Motor neuron (in vitro differentiated cells): ENCODE measurements at regions not wholly inside any gene's neighbourhood (a gene's known extent, or its start where the extent isn't known, plus 50 kb on each side); places are given as distances from the start of the nearest gene placed in this dataset.
A peak's percentile ranks its signal among the peaks of the same experiment; 100 is the strongest.

Experiments
- ATAC-seq, 8 experiments: fragments of 200-7000 bp; cut with Tn5 transposase; replicated peaks in 6 of 8; 2 replicates each; pipeline ENCODE4 v1.8.0; 2021; ENCODE audit warnings: mild to moderate bottlenecking in 8 of 8, moderate library complexity in 8 of 8
- H3K27ac ChIP-seq, 2 donors: fragments of 250-450 bp; sonication (Bioruptor Pico); 2 replicates each; pipeline ENCODE4 v1.9.0; 2021; ENCODE audit warnings: antibody characterized with exemption in 2 of 2, mild to moderate bottlenecking in 2 of 2, moderate library complexity in 1 of 2
- H3K4me1 ChIP-seq, 2 donors: fragments of 250-450 bp; sonication (Bioruptor Pico); replicated peaks in 1 of 2; 2 replicates each; pipeline ENCODE4 v1.6.1; 2021; ENCODE audit warnings: antibody characterized with exemption in 2 of 2, mild to moderate bottlenecking in 2 of 2, moderate library complexity in 1 of 2
- H3K4me3 ChIP-seq, 5 donors: fragments of 250-450 bp; sonication (Bioruptor Pico); 2 replicates each; pipeline ENCODE4 v1.9.0; 2021; ENCODE audit warnings: antibody characterized with exemption in 5 of 5, mild to moderate bottlenecking in 5 of 5, moderate library complexity in 4 of 5
- WGBS, 10 experiments: fragments of 450-650 bp; shearing (Covaris generic); methylation state at CpG; one replicate each; pipeline ENCODE4 v1.0.0; 2022; 5-methylcytosine and 5-hydroxymethylcytosine counted together
- in situ Hi-C, 9 experiments: fragments of 400-800 bp; cut with MboI; loops; one replicate each; pipeline ENCODE4 v1.15.0; 2021; ENCODE audit warnings: low sequenced_read_pairs in 9 of 9, low pct_unique_long_range_greater_than_20kb in 2 of 9; ENCODE audit not compliant: unreplicated experiment in 9 of 9

GRCh38 chr10:128929767-128930166, 537.3 kb upstream of the MGMT start:
- ATAC-seq, result no peak
- 0 to 89% (median 81%) methylated on average over 2 of the region's 2 CpGs; no CpG with 5 or more reads in 4 of the 10 experiments for WGBS, 10 experiments
- Histone ChIP-seq H3K27ac (no peak overlapping the region), H3K4me3 (no peak overlapping the region), H3K4me1 (peaks cover 8 to 16% of the 10 kb centered on the region in 2 donors)
- in situ Hi-C loops, result no loop called here

- no peak overlapping the region for H3K27ac ChIP-seq
- 0 to 64% (median 25%) methylated on average over 2 to 6 of the region's 6 CpGs; no CpG with 5 or more reads in 2 of the 10 experiments for WGBS, 10 experiments
- peak in 4 of 8 experiments; percentile 31 to 53 (median 40) for ATAC-seq
- in situ Hi-C loops, result no loop called here
- no peak overlapping the region for H3K4me3 ChIP-seq
- H3K4me1 ChIP-seq, result peaks cover 8 to 16% of the 10 kb centered on the region in 2 donors
These were observed 536.5 kb upstream of the MGMT start for GRCh38 chr10:128930515-128930914.

- 11 to 81% (median 75%) methylated on average over 1 to 9 of the region's 19 CpGs; no CpG with 5 or more reads in 4 of the 10 experiments for WGBS, 10 experiments
- Histone ChIP-seq H3K27ac (no peak overlapping the region), H3K4me3 (no peak overlapping the region), H3K4me1 (peaks cover 8 to 16% of the 10 kb centered on the region in 2 donors)
- no peak for ATAC-seq
- in situ Hi-C loops, result no loop called here
These were observed 534.8 kb upstream of the MGMT start for GRCh38 chr10:128932071-128932820.

- Histone ChIP-seq H3K4me3 (no peak overlapping the region), H3K27ac (no peak overlapping the region), H3K4me1 (peaks cover 8 to 12% of the 10 kb centered on the region in 2 donors)
- 16 to 100% (median 83%) methylated on average over 2 to 6 of the region's 6 CpGs for WGBS, 10 experiments
- in situ Hi-C loops, result no loop called here
- no peak for ATAC-seq
These were observed 532.5 kb upstream of the MGMT start for GRCh38 chr10:128934492-128934891.

DNA sequence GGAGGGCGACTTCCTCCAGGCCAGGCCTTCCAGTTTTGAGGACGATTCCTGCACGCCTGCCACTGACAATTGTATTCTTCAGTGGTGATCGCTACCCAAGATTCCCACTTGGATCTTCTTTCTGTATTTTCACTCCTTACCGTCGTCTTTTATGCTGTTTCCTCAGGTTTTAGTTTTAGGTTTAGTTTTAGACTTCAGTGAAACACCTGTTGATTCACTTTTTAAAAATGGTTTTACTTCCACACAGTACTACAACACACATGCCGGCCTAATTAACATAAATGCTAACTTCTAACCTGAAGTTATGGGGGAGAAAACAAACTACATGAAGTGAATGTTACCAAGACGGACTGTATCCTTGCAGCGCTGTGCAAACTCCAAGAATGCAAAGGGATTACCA, 530.6 kb upstream of the MGMT start:
- in situ Hi-C loops, result no loop called here
- no peak for ATAC-seq

GRCh38 chr10:128938558-128938957, 528.5 kb upstream of the MGMT start:
- ATAC-seq, result no peak
- no peak overlapping the region for H3K4me3 ChIP-seq
- in situ Hi-C loops, result no loop called here
- peaks cover 3 to 7% of the 10 kb centered on the region in 2 donors for H3K4me1 ChIP-seq
- H3K27ac ChIP-seq, result no peak overlapping the region
- WGBS, 10 experiments, result 0 to 100% (median 50%) methylated on average over 1 to 3 of the region's 3 CpGs; no CpG with 5 or more reads in 2 of the 10 experiments

More for the DNA sequence above, 530.6 kb upstream of the MGMT start:
- WGBS, 10 experiments, result 35 to 96% (median 72%) methylated on average over 1 to 9 of the region's 9 CpGs
- Histone ChIP-seq H3K4me3 (no peak overlapping the region), H3K4me1 (no peaks in the 10 kb centered on the region), H3K27ac (no peak overlapping the region)

DNA sequence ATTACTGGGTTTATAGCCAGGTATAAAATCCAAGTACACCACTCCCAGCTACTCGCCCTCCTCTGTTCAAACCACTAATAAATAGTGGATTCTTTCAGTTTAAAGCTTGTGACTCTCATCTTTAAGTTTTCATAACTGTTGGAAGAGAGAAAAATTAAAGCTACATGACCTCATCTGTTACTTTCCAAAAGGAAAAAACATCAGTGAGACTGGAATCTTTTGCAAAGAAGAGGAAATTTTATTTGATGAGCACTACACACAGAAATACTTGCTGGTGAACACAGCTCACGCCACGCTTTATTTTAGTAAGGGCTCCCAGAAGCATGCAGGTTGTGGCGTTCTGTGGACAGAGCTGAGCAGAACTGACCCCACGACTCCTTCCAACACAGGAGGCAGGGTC, 527.0 kb upstream of the MGMT start:
- in situ Hi-C loops, result no loop called here
- ATAC-seq, result no peak
- no peak overlapping the region for H3K27ac ChIP-seq

DNA sequence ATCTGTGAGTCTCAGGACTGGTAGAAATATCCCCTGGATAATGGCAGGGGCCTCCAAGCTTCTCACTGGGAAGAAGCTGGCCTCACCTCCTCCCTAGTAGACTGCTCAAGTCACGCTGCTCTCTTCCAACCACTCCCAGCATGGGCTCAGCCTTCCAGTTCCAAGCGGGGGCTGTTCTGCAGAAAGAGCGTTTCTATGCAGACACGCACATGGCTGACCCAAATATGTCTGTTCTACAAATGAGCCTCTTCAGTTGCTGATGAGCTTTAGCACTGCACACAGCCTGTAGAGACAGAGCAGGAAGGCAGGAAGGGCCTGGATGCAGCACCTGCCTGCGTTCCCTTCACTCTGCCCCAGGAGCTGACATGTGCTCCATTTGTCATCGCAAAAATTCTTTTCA, 523.9 kb upstream of the MGMT start:
- peaks cover 3 to 9% of the 10 kb centered on the region in 2 donors for H3K4me1 ChIP-seq
- 6 to 90% (median 49%) methylated on average over 1 to 6 of the region's 6 CpGs; no CpG with 5 or more reads in 1 of the 10 experiments for WGBS, 10 experiments
- peak in 5 of 8 experiments; percentile 72 to 93 (median 87) for ATAC-seq
- H3K27ac ChIP-seq, result no peak overlapping the region
- H3K4me3 ChIP-seq, result no peak overlapping the region
- in situ Hi-C loops, result no loop called here

More for the DNA sequence above, 527.0 kb upstream of the MGMT start:
- WGBS, 10 experiments, result 14 to 100% (median 85%) methylated on average over 1 to 5 of the region's 5 CpGs
- peaks cover 3 to 9% of the 10 kb centered on the region in 2 donors for H3K4me1 ChIP-seq
- H3K4me3 ChIP-seq, result no peak overlapping the region

DNA sequence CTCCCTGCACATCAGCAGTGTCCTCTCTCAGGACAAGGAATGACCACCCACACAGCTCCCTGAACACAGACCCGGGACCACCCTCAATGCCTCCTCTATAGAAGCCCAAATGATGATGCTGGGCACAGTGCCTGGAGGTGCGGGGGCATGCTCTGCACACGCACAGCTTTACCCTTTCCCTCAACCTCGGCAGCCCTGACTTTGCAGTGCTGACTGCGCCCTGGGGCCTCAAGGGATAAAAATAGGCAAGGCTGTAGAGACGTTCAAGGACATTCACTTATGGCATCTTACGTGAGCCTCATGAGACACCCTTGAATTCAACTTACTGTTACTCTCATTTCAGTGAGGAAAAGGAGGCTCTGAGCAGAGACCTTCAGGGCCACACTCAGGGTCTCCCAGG, 521.6 kb upstream of the MGMT start:
- no peak overlapping the region for H3K27ac ChIP-seq
- no peak for ATAC-seq
- in situ Hi-C loops, result no loop called here
- no peak overlapping the region for H3K4me3 ChIP-seq
- WGBS, 10 experiments, result 43 to 100% (median 66%) methylated on average over 1 to 6 of the region's 7 CpGs; no CpG with 5 or more reads in 4 of the 10 experiments
- peaks cover 3 to 9% of the 10 kb centered on the region in 2 donors for H3K4me1 ChIP-seq

- in situ Hi-C loops, result no loop called here
- H3K27ac ChIP-seq, result no peak overlapping the region
- H3K4me1 ChIP-seq, result peaks cover 0 to 9% of the 10 kb centered on the region in 2 donors
- no peak overlapping the region for H3K4me3 ChIP-seq
- ATAC-seq, result no peak
- WGBS, 10 experiments, result 26 to 95% (median 79%) methylated on average over 1 to 10 of the region's 18 CpGs; no CpG with 5 or more reads in 4 of the 10 experiments
These were observed 516.7 kb upstream of the MGMT start for GRCh38 chr10:128950159-128950915.

DNA sequence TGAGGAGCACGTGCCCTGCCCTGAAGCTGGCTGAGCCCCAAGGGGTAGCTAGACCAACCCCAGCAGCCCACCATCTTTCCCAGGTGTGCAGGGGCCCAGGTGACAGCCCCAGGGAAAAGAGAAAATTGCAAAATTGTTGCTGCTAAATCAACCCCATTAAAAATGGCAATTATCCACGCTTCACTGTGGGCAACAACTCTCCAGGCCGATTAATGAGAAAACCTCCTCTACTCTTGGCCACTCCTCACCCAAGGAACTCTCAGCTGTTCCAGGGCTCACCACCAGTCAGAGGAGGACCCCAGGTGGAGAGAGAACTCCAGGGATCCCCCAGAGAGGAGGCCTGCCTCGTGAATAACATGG, 516.1 kb upstream of the MGMT start:
- WGBS, 10 experiments, result 13 to 100% (median 55%) methylated on average over 1 to 3 of the region's 4 CpGs; no CpG with 5 or more reads in 2 of the 10 experiments
- Histone ChIP-seq H3K27ac (no peak overlapping the region), H3K4me1 (peaks cover 0 to 9% of the 10 kb centered on the region in 2 donors), H3K4me3 (no peak overlapping the region)
- in situ Hi-C loops, result no loop called here
- no peak for ATAC-seq

- H3K4me3 ChIP-seq, result no peak overlapping the region
- peaks cover 0 to 9% of the 10 kb centered on the region in 2 donors for H3K4me1 ChIP-seq
- in situ Hi-C loops, result no loop called here
- no peak overlapping the region for H3K27ac ChIP-seq
- 0 to 96% (median 83%) methylated on average over 1 to 8 of the region's 8 CpGs for WGBS, 10 experiments
- no peak for ATAC-seq
These were observed 514.2 kb upstream of the MGMT start for GRCh38 chr10:128952856-128953255.

- H3K27ac ChIP-seq, result no peak overlapping the region
- no peak for ATAC-seq
- H3K4me3 ChIP-seq, result no peak overlapping the region
- in situ Hi-C loops, result no loop called here
- 14 to 88% (median 87%) methylated on average over 1 of the region's 1 CpG; no CpG with 5 or more reads in 6 of the 10 experiments for WGBS, 10 experiments
- H3K4me1 ChIP-seq, result peaks cover 6 to 38% of the 10 kb centered on the region in 2 donors
These were observed 510.9 kb upstream of the MGMT start for GRCh38 chr10:128956149-128956548.
